SK-N-SH (cell line): ENCODE measurements at regions not wholly inside any gene's neighbourhood (a gene's known extent, or its start where the extent isn't known, plus 50 kb on each side); places are given as distances from the start of the nearest gene placed in this dataset.

Experiments used
- EP300 ChIP-seq, 2 experiments: IDR thresholded peaks; 2 replicates each; pipeline versions ENCODE4 v1.4.0 to v1.6.1; 2012; ENCODE audit warnings: borderline replicate concordance in 1 of 2, low read depth in 1 of 2, low read length in 1 of 2
- FOXJ3 ChIP-seq: sonication (generic); formaldehyde crosslinking; IDR thresholded peaks from 2 replicates; pipeline ENCODE4 v1.5.1; 2020; ENCODE audit warnings: mild to moderate bottlenecking, missing genetic modification reagents
- TF ChIP-seq, protein P1 (sequence below): fragments of 200-600 bp; sonication (generic); IDR thresholded peaks from 2 replicates; pipeline ENCODE4 v1.6.1; 2017; ENCODE audit warnings: antibody characterized with exemption, mild to moderate bottlenecking, moderate library complexity
- TF ChIP-seq, protein P2 (sequence below): IDR thresholded peaks from 2 replicates; pipeline ENCODE4 v1.6.1; 2012; ENCODE audit warnings: mild to moderate bottlenecking, low read depth, low read length, moderate library complexity
- TF ChIP-seq, protein P3 (sequence below): fragments of 150-350 bp; IDR thresholded peaks from 2 replicates; pipeline ENCODE4 v1.6.1; 2017; ENCODE audit warnings: antibody characterized with exemption, low read length, low read depth, borderline replicate concordance
- TF ChIP-seq, protein P4 (sequence below): IDR thresholded peaks from 2 replicates; pipeline ENCODE4 v1.4.0; 2012; ENCODE audit warnings: low read depth, borderline replicate concordance

DNA sequence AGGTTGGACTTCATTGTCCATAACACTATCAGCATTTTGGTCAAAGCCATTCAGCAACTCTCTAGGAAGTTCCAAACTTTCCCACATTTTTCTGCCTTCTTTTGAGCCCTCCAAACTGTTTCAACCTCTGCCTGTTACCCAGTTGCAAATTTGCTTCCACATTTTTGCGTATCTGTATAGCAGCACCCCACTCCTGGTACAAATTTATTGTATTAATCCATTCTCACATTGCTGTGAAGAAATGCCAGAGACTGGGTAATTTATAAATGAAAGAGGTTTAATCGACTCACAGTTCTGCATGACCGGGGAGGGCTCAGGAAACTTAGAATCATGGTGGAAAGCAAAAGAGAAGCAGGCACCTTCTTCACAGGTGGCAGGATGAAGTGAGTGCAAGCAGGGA, 198.8 kb downstream of the MTERF1 start:
- TF ChIP-seq, protein P1, sequence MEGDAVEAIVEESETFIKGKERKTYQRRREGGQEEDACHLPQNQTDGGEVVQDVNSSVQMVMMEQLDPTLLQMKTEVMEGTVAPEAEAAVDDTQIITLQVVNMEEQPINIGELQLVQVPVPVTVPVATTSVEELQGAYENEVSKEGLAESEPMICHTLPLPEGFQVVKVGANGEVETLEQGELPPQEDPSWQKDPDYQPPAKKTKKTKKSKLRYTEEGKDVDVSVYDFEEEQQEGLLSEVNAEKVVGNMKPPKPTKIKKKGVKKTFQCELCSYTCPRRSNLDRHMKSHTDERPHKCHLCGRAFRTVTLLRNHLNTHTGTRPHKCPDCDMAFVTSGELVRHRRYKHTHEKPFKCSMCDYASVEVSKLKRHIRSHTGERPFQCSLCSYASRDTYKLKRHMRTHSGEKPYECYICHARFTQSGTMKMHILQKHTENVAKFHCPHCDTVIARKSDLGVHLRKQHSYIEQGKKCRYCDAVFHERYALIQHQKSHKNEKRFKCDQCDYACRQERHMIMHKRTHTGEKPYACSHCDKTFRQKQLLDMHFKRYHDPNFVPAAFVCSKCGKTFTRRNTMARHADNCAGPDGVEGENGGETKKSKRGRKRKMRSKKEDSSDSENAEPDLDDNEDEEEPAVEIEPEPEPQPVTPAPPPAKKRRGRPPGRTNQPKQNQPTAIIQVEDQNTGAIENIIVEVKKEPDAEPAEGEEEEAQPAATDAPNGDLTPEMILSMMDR: no peak
- TF ChIP-seq FOXJ3 (CRISPR knock-in tag): no peak
- TF ChIP-seq, protein P2, sequence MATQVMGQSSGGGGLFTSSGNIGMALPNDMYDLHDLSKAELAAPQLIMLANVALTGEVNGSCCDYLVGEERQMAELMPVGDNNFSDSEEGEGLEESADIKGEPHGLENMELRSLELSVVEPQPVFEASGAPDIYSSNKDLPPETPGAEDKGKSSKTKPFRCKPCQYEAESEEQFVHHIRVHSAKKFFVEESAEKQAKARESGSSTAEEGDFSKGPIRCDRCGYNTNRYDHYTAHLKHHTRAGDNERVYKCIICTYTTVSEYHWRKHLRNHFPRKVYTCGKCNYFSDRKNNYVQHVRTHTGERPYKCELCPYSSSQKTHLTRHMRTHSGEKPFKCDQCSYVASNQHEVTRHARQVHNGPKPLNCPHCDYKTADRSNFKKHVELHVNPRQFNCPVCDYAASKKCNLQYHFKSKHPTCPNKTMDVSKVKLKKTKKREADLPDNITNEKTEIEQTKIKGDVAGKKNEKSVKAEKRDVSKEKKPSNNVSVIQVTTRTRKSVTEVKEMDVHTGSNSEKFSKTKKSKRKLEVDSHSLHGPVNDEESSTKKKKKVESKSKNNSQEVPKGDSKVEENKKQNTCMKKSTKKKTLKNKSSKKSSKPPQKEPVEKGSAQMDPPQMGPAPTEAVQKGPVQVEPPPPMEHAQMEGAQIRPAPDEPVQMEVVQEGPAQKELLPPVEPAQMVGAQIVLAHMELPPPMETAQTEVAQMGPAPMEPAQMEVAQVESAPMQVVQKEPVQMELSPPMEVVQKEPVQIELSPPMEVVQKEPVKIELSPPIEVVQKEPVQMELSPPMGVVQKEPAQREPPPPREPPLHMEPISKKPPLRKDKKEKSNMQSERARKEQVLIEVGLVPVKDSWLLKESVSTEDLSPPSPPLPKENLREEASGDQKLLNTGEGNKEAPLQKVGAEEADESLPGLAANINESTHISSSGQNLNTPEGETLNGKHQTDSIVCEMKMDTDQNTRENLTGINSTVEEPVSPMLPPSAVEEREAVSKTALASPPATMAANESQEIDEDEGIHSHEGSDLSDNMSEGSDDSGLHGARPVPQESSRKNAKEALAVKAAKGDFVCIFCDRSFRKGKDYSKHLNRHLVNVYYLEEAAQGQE: no peak
- TF ChIP-seq, protein P3, sequence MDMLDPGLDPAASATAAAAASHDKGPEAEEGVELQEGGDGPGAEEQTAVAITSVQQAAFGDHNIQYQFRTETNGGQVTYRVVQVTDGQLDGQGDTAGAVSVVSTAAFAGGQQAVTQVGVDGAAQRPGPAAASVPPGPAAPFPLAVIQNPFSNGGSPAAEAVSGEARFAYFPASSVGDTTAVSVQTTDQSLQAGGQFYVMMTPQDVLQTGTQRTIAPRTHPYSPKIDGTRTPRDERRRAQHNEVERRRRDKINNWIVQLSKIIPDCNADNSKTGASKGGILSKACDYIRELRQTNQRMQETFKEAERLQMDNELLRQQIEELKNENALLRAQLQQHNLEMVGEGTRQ: no peak
- TF ChIP-seq, protein P4, sequence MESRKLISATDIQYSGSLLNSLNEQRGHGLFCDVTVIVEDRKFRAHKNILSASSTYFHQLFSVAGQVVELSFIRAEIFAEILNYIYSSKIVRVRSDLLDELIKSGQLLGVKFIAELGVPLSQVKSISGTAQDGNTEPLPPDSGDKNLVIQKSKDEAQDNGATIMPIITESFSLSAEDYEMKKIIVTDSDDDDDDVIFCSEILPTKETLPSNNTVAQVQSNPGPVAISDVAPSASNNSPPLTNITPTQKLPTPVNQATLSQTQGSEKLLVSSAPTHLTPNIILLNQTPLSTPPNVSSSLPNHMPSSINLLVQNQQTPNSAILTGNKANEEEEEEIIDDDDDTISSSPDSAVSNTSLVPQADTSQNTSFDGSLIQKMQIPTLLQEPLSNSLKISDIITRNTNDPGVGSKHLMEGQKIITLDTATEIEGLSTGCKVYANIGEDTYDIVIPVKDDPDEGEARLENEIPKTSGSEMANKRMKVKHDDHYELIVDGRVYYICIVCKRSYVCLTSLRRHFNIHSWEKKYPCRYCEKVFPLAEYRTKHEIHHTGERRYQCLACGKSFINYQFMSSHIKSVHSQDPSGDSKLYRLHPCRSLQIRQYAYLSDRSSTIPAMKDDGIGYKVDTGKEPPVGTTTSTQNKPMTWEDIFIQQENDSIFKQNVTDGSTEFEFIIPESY: no peak
- no peak for TF ChIP-seq EP300 (IDR thresholded peaks at IDR 0.05; ENCODE audit: borderline replicate concordance in 1 of 2, low read depth in 1 of 2, low read length in 1 of 2)
